Erythroblast (primary cell): ENCODE measurements at regions not wholly inside any gene's neighbourhood (a gene's known extent, or its start where the extent isn't known, plus 50 kb on each side); places are given as distances from the start of the nearest gene placed in this dataset.

Experiments
- GATA1 ChIP-seq: IDR thresholded peaks from 2 replicates; pipeline ENCODE4 v1.6.1; 2011; ENCODE audit warnings: low read depth, mild to moderate bottlenecking, control low read depth, low read length, moderate library complexity
- POLR2A ChIP-seq: IDR thresholded peaks from 2 replicates; pipeline ENCODE4 v1.6.1; 2011; ENCODE audit warnings: mild to moderate bottlenecking, low read length

DNA sequence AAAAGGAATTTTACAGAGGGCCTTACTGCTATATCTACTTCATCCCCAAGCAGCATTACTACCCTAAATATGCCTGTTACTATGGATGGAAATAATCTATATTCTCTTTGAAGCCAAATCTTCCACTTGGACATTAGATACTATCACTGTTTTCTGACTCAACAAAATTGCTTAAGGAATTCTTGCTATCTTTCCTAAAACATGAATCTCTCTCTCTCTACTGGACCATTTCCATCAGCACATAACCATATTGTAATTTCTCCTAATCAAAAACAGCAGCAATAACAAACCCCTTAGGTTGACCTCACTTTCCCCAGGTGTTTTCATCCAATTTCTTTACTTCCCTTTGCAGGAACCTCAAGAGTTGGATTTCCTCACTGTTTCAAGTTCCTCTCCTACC is 67.9 kb upstream of the BLID start:
- no peak for TF ChIP-seq POLR2A
- no peak for TF ChIP-seq GATA1
